H9 (cell line): ENCODE measurements at regions not wholly inside any gene's neighbourhood (a gene's known extent, or its start where the extent isn't known, plus 50 kb on each side); places are given as distances from the start of the nearest gene placed in this dataset.

Experiments used
- DNase-seq: peaks from one replicate; pipeline ENCODE4 v3.0.0-alpha.2; 2017
- H2AFZ ChIP-seq: one replicate; pipeline ENCODE4 v1.6.1; 2013; ENCODE audit warnings: mild to moderate bottlenecking, low read length, control low read depth, moderate library complexity
- H2AK5ac ChIP-seq: 2 replicates; pipeline ENCODE4 v1.6.1; 2013; ENCODE audit warnings: low read length, control low read depth, mixed read lengths; ENCODE audit not compliant: insufficient read length
- H2BK120ac ChIP-seq: one replicate; pipeline ENCODE4 v1.6.1; 2013; ENCODE audit warnings: low read depth, mild to moderate bottlenecking, low read length, control low read depth, inconsistent platforms; ENCODE audit not compliant: poor library complexity, severe bottlenecking
- H2BK12ac ChIP-seq: 2 replicates; pipeline ENCODE4 v1.6.1; 2013; ENCODE audit warnings: low read length, control low read depth, mixed read lengths, low read depth; ENCODE audit not compliant: insufficient read length
- H2BK15ac ChIP-seq: 2 replicates; pipeline ENCODE4 v1.6.1; 2013; ENCODE audit warnings: low read depth, low read length, control low read depth
- H2BK20ac ChIP-seq: one replicate; pipeline ENCODE4 v1.6.1; 2013; ENCODE audit warnings: low read depth, mild to moderate bottlenecking, low read length, control low read depth, inconsistent platforms; ENCODE audit not compliant: poor library complexity, severe bottlenecking
- H2BK5ac ChIP-seq: 2 replicates; pipeline ENCODE4 v1.6.1; 2013; ENCODE audit warnings: low read length, control low read depth, mixed read lengths; ENCODE audit not compliant: insufficient read length
- H3K14ac ChIP-seq: 2 replicates; pipeline ENCODE4 v1.6.1; 2013; ENCODE audit warnings: low read length, control low read depth; ENCODE audit not compliant: insufficient read depth
- H3K18ac ChIP-seq: 2 replicates; pipeline ENCODE4 v1.6.1; 2013; ENCODE audit warnings: low read depth, mild to moderate bottlenecking, mixed read lengths, low read length, control low read depth; ENCODE audit not compliant: insufficient read length
- H3K23ac ChIP-seq: 2 replicates; pipeline ENCODE4 v1.6.1; 2013; ENCODE audit warnings: low read length, control low read depth, mixed read lengths, low read depth; ENCODE audit not compliant: insufficient read length
- H3K23me2 ChIP-seq: 2 replicates; pipeline ENCODE4 v1.6.1; 2013; ENCODE audit warnings: low read depth, mild to moderate bottlenecking, mixed read lengths, low read length, control low read depth; ENCODE audit not compliant: insufficient read length, poor library complexity, severe bottlenecking
- H3K27ac ChIP-seq: 2 replicates; pipeline ENCODE4 v1.5.1; 2013; ENCODE audit warnings: low read length, control low read depth, mixed read lengths, low read depth; ENCODE audit not compliant: insufficient read length
- H3K27me3 ChIP-seq: 2 replicates; pipeline ENCODE4 v1.6.1; 2013; ENCODE audit warnings: low read length, control low read depth, inconsistent platforms; ENCODE audit not compliant: insufficient read depth
- H3K4ac ChIP-seq: 2 replicates; pipeline ENCODE4 v1.6.1; 2013; ENCODE audit warnings: low read depth, mild to moderate bottlenecking, control low read depth, inconsistent platforms, low read length, moderate library complexity
- H3K4me1 ChIP-seq: 2 replicates; pipeline ENCODE4 v1.6.1; 2013; ENCODE audit warnings: low read length, control low read depth, inconsistent platforms; ENCODE audit not compliant: insufficient read depth
- H3K4me2 ChIP-seq: 2 replicates; pipeline ENCODE4 v1.6.1; 2013; ENCODE audit warnings: low read length, control low read depth, mixed read lengths; ENCODE audit not compliant: insufficient read length, insufficient read depth
- H3K56ac ChIP-seq: 2 replicates; pipeline ENCODE4 v1.6.1; 2013; ENCODE audit warnings: low read depth, mild to moderate bottlenecking, mixed read lengths, low read length, control low read depth; ENCODE audit not compliant: insufficient read length
- H3K79me1 ChIP-seq: 2 replicates; pipeline ENCODE4 v1.6.1; 2013; ENCODE audit warnings: low read depth, mild to moderate bottlenecking, moderate library complexity, low read length, control low read depth, inconsistent platforms; ENCODE audit not compliant: insufficient read depth, poor library complexity, severe bottlenecking
- H3K79me2 ChIP-seq: 2 replicates; pipeline ENCODE4 v1.6.1; 2013; ENCODE audit warnings: low read length, control low read depth, inconsistent platforms; ENCODE audit not compliant: insufficient read depth
- H3K9ac ChIP-seq: 2 replicates; pipeline ENCODE4 v1.6.1; 2013; ENCODE audit warnings: low read length, control low read depth, mixed read lengths; ENCODE audit not compliant: insufficient read length; ENCODE audit errors: extremely low read depth
- H3K9me3 ChIP-seq: one replicate; pipeline ENCODE4 v1.6.1; 2013; ENCODE audit warnings: low read depth, low read length, inconsistent platforms; ENCODE audit not compliant: control insufficient read depth
- H3T11ph ChIP-seq: one replicate; pipeline ENCODE4 v1.6.1; 2013; ENCODE audit warnings: mild to moderate bottlenecking, low read length, control low read depth, inconsistent platforms
- H4K20me1 ChIP-seq: one replicate; pipeline ENCODE4 v1.6.1; 2013; ENCODE audit not compliant: control insufficient read depth, insufficient read length, insufficient read depth
- H4K5ac ChIP-seq: 2 replicates; pipeline ENCODE4 v1.6.1; 2013; ENCODE audit warnings: low read depth, mild to moderate bottlenecking, mixed read lengths, low read length, control low read depth; ENCODE audit not compliant: insufficient read length
- H4K8ac ChIP-seq: replicated peaks from 2 replicates; pipeline ENCODE4 v1.6.1; 2013; ENCODE audit warnings: low read length, control low read depth, mixed read lengths, low read depth; ENCODE audit not compliant: insufficient read length
- H4K91ac ChIP-seq: 2 replicates; pipeline ENCODE4 v1.6.1; 2013; ENCODE audit warnings: low read depth, mild to moderate bottlenecking, moderate library complexity, mixed read lengths, low read length, control low read depth; ENCODE audit not compliant: insufficient read length
- H3K27ac Mint-ChIP-seq, 3 experiments: 2 replicates in 2 of 3; 3 replicates in 1 of 3; pipeline ENCODE4 v1.8.0; 2020 to 2021; ENCODE audit warnings: mixed read lengths in 3 of 3, mild to moderate bottlenecking in 1 of 3, moderate library complexity in 1 of 3
- H3K27me3 Mint-ChIP-seq: 2 replicates; pipeline ENCODE4 v1.8.0; 2021; ENCODE audit warnings: low read depth, mild to moderate bottlenecking, moderate library complexity, mixed read lengths
- H3K36me3 Mint-ChIP-seq, 3 experiments: 2 replicates in 2 of 3; 3 replicates in 1 of 3; pipeline ENCODE4 v1.8.0; 2020 to 2021; ENCODE audit warnings: low read depth in 3 of 3, mixed read lengths in 3 of 3; ENCODE audit not compliant: insufficient read depth in 1 of 3
- H3K4me1 Mint-ChIP-seq, 2 experiments: 2 replicates each; pipeline ENCODE4 v1.8.0; 2020; ENCODE audit warnings: mixed read lengths in 2 of 2
- H3K4me3 Mint-ChIP-seq, 2 experiments: 2 replicates in 1 of 2; 3 replicates in 1 of 2; pipeline ENCODE4 v1.8.0; 2020 to 2021; ENCODE audit warnings: mild to moderate bottlenecking in 2 of 2, mixed read lengths in 2 of 2, moderate library complexity in 1 of 2
- H3K9me3 Mint-ChIP-seq, 2 experiments: 2 replicates in 1 of 2; 3 replicates in 1 of 2; pipeline ENCODE4 v1.8.0; 2020; ENCODE audit warnings: mild to moderate bottlenecking in 2 of 2, mixed read lengths in 2 of 2, moderate library complexity in 1 of 2
- CTCF ChIP-seq: fragments of 200-600 bp; sonication (generic); conservative IDR thresholded peaks from 3 replicates; pipeline ENCODE4 v1.8.0; 2021; ENCODE audit warnings: antibody characterized with exemption, mild to moderate bottlenecking
- WGBS: extraction: QIAGEN DNeasy Blood & Tissue Kit; methylation state at CpG from one replicate; pipeline ENCODE4 v1.1.7; 2013; ENCODE audit warnings: missing lambda C conversion rate, low lambda C conversion rate, mixed read lengths; ENCODE audit not compliant: insufficient read length; ENCODE audit errors: extremely low coverage; 5-methylcytosine and 5-hydroxymethylcytosine counted together

- Histone ChIP-seq H2BK20ac (no peak overlapping the region), H3K4ac (no peak overlapping the region), H3K27ac (no peak overlapping the region), H3K14ac (no peak overlapping the region), H2AFZ (no peak overlapping the region), H3K9ac (no peak overlapping the region), H2BK12ac (no peak overlapping the region), H4K20me1 (no peaks in the 10 kb centered on the region), H3K79me1 (no peaks in the 10 kb centered on the region), H2BK5ac (no peak overlapping the region), H3K9me3 (no peaks in the 10 kb centered on the region), H4K91ac (no peak overlapping the region), H3K27me3 (no peaks in the 10 kb centered on the region), H4K8ac (no peak overlapping the region), H2BK120ac (no peak overlapping the region), H3K23me2 (no peaks in the 10 kb centered on the region), H3K79me2 (no peaks in the 10 kb centered on the region), H4K5ac (no peak overlapping the region), H3T11ph (no peak overlapping the region), H2BK15ac (no peak overlapping the region), H3K4me1 (no peaks in the 10 kb centered on the region), H3K18ac (no peak overlapping the region), H3K4me2 (no peak overlapping the region), H3K23ac (no peak overlapping the region), H3K56ac (no peak overlapping the region), H2AK5ac (no peak overlapping the region)
- TF ChIP-seq CTCF: no peak
- no peak overlapping the region for H3K4me3 Mint-ChIP-seq
- H3K4me1 Mint-ChIP-seq: no peaks in the 10 kb centered on the region
- H3K9me3 Mint-ChIP-seq: peaks cover 2 to 4% of the 10 kb centered on the region in 2 experiments; a peak in 4 of 5 replicates
- DNase-seq: no peak
- H3K36me3 Mint-ChIP-seq: peaks cover 0 to 3% (median 0%) of the 10 kb centered on the region in 3 experiments; a peak in 3 of 7 replicates
- WGBS: no CpG with 5 or more reads among the region's 8 CpGs
- no peak overlapping the region for H3K27ac Mint-ChIP-seq
- H3K27me3 Mint-ChIP-seq: no peaks in the 10 kb centered on the region
Measured at GRCh38 chr1:181366910-181367309, 116.4 kb upstream of the CACNA1E start.
